HUES48 (cell line): ENCODE measurements at regions not wholly inside any gene's neighbourhood (a gene's known extent, or its start where the extent isn't known, plus 50 kb on each side); places are given as distances from the start of the nearest gene placed in this dataset.

ENCODE experiments used
- H3K27ac ChIP-seq: one replicate; pipeline ENCODE4 v1.7.0; 2013; ENCODE audit warnings: low read depth, low read length, inconsistent platforms
- H3K27me3 ChIP-seq: 2 replicates; pipeline ENCODE4 v1.6.1; 2013; ENCODE audit warnings: mild to moderate bottlenecking, low read length; ENCODE audit not compliant: control insufficient read depth, insufficient read depth
- H3K36me3 ChIP-seq: 2 replicates; pipeline ENCODE4 v1.6.1; 2013; ENCODE audit warnings: low read length; ENCODE audit not compliant: control insufficient read depth, insufficient read depth
- H3K4me1 ChIP-seq: 2 replicates; pipeline ENCODE4 v1.6.1; 2013; ENCODE audit warnings: mild to moderate bottlenecking, low read length; ENCODE audit not compliant: control insufficient read depth, insufficient read depth
- H3K4me3 ChIP-seq: 2 replicates; pipeline ENCODE4 v1.5.1; 2013; ENCODE audit warnings: mild to moderate bottlenecking, low read depth, low read length
- H3K9ac ChIP-seq: 2 replicates; pipeline ENCODE4 v1.6.1; 2013; ENCODE audit warnings: mild to moderate bottlenecking, low read depth, low read length, moderate library complexity
- H3K9me3 ChIP-seq: 2 replicates; pipeline ENCODE4 v1.6.1; 2013; ENCODE audit warnings: low read length; ENCODE audit not compliant: control insufficient read depth, insufficient read depth

DNA sequence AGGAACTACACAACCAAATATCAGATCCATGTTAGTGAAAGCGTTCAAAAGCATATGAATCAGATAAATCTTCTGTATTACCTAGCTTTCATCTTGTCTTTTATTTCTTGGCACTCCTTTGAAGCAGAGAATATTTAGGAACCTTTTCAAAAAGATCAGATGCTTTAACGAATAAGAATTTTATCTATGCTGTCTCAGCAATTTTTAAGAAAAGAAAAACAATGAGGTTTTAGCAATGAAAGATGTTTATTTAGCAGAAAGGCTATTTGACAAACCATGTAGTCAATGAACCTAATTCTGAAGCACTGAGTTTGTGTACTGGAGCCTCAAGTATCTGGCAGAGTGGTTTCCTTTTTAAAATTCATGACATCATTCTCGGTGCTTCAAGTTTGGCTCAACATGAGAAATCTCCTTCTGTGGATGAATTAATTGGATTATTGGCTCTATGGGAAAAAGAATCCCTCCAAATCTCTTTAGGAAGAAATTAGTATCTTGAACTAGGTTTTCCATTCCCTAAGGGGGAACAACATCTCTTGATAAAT is 534.7 kb downstream of the CAAP1 start:
- Histone ChIP-seq H3K27me3 (no peaks in the 10 kb centered on the region), H3K36me3 (no peaks in the 10 kb centered on the region), H3K4me1 (no peaks in the 10 kb centered on the region), H3K9me3 (no peaks in the 10 kb centered on the region), H3K9ac (no peak overlapping the region), H3K4me3 (no peak overlapping the region), H3K27ac (no peak overlapping the region)

DNA sequence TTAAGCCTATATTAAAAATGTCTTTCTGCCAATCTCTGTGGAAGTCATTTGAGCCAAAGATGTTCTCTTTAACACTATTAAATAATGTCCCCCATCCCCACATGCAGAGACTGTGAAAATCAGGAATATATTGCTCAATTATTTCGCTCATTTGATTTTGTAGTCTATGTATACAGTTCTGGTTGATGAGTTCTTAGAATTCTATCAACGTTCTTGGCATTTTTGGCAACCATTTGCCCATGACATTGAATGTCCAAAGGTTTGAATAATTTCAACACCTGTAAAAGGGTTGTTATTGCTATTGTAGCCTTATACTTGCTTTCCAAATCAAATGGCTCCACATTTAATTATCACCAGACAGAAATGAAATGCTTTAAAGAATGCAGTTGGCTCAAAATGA is 536.1 kb downstream of the CAAP1 start:
- no peaks in the 10 kb centered on the region for H3K36me3 ChIP-seq
- no peak overlapping the region for H3K9ac ChIP-seq
- no peaks in the 10 kb centered on the region for H3K27me3 ChIP-seq
- no peaks in the 10 kb centered on the region for H3K9me3 ChIP-seq
- no peak overlapping the region for H3K27ac ChIP-seq
- H3K4me1 ChIP-seq: no peaks in the 10 kb centered on the region
- H3K4me3 ChIP-seq: no peak overlapping the region

- no peak overlapping the region for H3K4me3 ChIP-seq
- H3K27me3 ChIP-seq: no peaks in the 10 kb centered on the region
- H3K9ac ChIP-seq: no peak overlapping the region
- no peaks in the 10 kb centered on the region for H3K4me1 ChIP-seq
- H3K36me3 ChIP-seq: no peaks in the 10 kb centered on the region
- no peak overlapping the region for H3K27ac ChIP-seq
- H3K9me3 ChIP-seq: peaks cover 5% of the 10 kb centered on the region; the same call in 1 of the 2 replicates
Observed at GRCh38 chr9:26346942-26347477, 545.6 kb downstream of the CAAP1 start.

- no peaks in the 10 kb centered on the region for H3K36me3 ChIP-seq
- no peak overlapping the region for H3K4me3 ChIP-seq
- no peak overlapping the region for H3K9ac ChIP-seq
- H3K27ac ChIP-seq: no peak overlapping the region
- no peaks in the 10 kb centered on the region for H3K27me3 ChIP-seq
- no peaks in the 10 kb centered on the region for H3K4me1 ChIP-seq
- H3K9me3 ChIP-seq: peaks cover 5% of the 10 kb centered on the region; the same call in 1 of the 2 replicates
Observed at GRCh38 chr9:26341545-26341944, 551.1 kb downstream of the CAAP1 start.

- Histone ChIP-seq H3K9me3 (peaks cover 5% of the 10 kb centered on the region; the same call in 1 of the 2 replicates), H3K4me1 (no peaks in the 10 kb centered on the region), H3K27ac (no peak overlapping the region), H3K4me3 (no peak overlapping the region), H3K27me3 (no peaks in the 10 kb centered on the region), H3K36me3 (no peaks in the 10 kb centered on the region), H3K9ac (no peak overlapping the region)
Observed at GRCh38 chr9:26339796-26340195, 552.8 kb downstream of the CAAP1 start.

GRCh38 chr9:26335116-26335515 is 557.5 kb downstream of the CAAP1 start:
- H3K27me3 ChIP-seq: no peaks in the 10 kb centered on the region
- H3K27ac ChIP-seq: no peak overlapping the region
- H3K4me3 ChIP-seq: no peak overlapping the region
- no peak overlapping the region for H3K9ac ChIP-seq
- H3K36me3 ChIP-seq: no peaks in the 10 kb centered on the region
- 0 out of 2 replicates have a peak, but pooled peaks cover 10% of the 10 kb centered on the region for H3K4me1 ChIP-seq
- H3K9me3 ChIP-seq: no peaks in the 10 kb centered on the region

GRCh38 chr9:26334706-26335105 is 557.9 kb downstream of the CAAP1 start:
- Histone ChIP-seq H3K9ac (no peak overlapping the region), H3K4me1 (0 out of 2 replicates have a peak, but pooled peaks cover 10% of the 10 kb centered on the region), H3K4me3 (no peak overlapping the region), H3K27me3 (no peaks in the 10 kb centered on the region), H3K36me3 (no peaks in the 10 kb centered on the region), H3K9me3 (no peaks in the 10 kb centered on the region), H3K27ac (no peak overlapping the region)

- H3K4me1 ChIP-seq: 0 out of 2 replicates have a peak, but pooled peaks cover 10% of the 10 kb centered on the region
- H3K9ac ChIP-seq: no peak overlapping the region
- no peaks in the 10 kb centered on the region for H3K9me3 ChIP-seq
- no peaks in the 10 kb centered on the region for H3K27me3 ChIP-seq
- no peaks in the 10 kb centered on the region for H3K36me3 ChIP-seq
- no peak overlapping the region for H3K4me3 ChIP-seq
- H3K27ac ChIP-seq: no peak overlapping the region
Observed at GRCh38 chr9:26331223-26331622, 561.4 kb downstream of the CAAP1 start.

DNA sequence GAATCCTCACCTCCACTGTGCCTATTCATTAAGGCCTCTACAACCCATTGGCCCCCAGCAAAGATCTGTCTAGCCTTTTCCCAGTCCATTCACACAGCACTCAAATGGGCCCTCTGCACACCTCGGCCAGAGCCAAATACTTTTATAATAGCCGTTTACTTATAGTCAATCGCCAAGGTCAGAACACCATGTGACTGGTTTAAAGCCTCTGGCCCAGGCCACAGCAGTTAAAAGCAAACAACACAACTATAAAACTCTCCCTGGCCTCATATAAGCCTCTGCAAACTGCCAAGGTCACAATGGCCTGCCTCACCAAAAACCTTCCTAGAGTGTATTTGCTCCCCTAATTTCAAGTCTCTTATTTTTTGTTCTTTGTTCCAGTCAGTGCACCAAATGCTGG is 562.6 kb downstream of the CAAP1 start:
- Histone ChIP-seq H3K9me3 (no peaks in the 10 kb centered on the region), H3K27ac (no peak overlapping the region), H3K4me3 (no peak overlapping the region), H3K27me3 (no peaks in the 10 kb centered on the region), H3K36me3 (no peaks in the 10 kb centered on the region), H3K9ac (no peak overlapping the region), H3K4me1 (0 out of 2 replicates have a peak, but pooled peaks cover 10% of the 10 kb centered on the region)

DNA sequence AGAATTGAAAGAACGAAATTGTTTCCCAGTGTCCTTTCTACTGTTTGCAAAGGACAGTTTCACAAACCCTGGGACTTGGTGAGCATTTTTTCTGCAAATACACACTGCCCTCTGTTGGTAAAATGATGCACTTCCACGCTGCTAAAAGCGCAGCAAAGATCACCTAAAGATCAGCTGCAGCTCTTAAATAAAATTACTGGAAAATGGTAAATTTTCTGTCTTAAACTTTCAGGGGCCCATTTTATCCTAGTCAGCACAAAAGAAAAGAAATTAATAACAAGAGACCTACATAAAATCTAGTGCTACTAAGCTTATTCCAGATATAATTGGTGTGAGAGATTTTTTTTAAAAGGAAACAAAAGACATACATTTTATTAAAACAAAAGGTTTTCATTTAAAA is 566.0 kb downstream of the CAAP1 start:
- H3K9ac ChIP-seq: no peak overlapping the region
- no peaks in the 10 kb centered on the region for H3K27me3 ChIP-seq
- no peaks in the 10 kb centered on the region for H3K4me1 ChIP-seq
- H3K36me3 ChIP-seq: no peaks in the 10 kb centered on the region
- H3K4me3 ChIP-seq: no peak overlapping the region
- no peak overlapping the region for H3K27ac ChIP-seq
- H3K9me3 ChIP-seq: no peaks in the 10 kb centered on the region

GRCh38 chr9:26325444-26325829 is 567.2 kb downstream of the CAAP1 start:
- Histone ChIP-seq H3K9me3 (no peaks in the 10 kb centered on the region), H3K27me3 (no peaks in the 10 kb centered on the region), H3K9ac (no peak overlapping the region), H3K4me3 (no peak overlapping the region), H3K4me1 (no peaks in the 10 kb centered on the region), H3K27ac (no peak overlapping the region), H3K36me3 (no peaks in the 10 kb centered on the region)
